ENCODE measurements at regions not wholly inside any gene's neighbourhood (a gene's known extent, or its start where the extent isn't known, plus 50 kb on each side); places are given as distances from the start of the nearest gene placed in this dataset.

- H3K4me2 ChIP-seq (ENCODE audit: control insufficient read depth, insufficient read depth), result no peak overlapping the region
- H3K27ac ChIP-seq (ENCODE audit: control insufficient read depth, insufficient read depth), result no peak overlapping the region
- H3K79me2 ChIP-seq (ENCODE audit: control insufficient read depth, insufficient read depth, low read length), result no peaks in the 10 kb centered on the region
- SMC1A ChIA-PET (ENCODE audit: uncharacterized antibody, unreplicated experiment), result interaction anchor here (0.5 to 0.7 kb wide), 2 partner anchors 125 to 482 kb away, joined by 3 read pairs; no protein-coding TSS in a partner anchor
- no peak for ATAC-seq
- FAIRE-seq, result no peak
- POLR2A ChIA-PET, result interaction anchor here (0.6 to 0.7 kb wide), 2 partner anchors 23 to 313 kb away, joined by 4 read pairs; no protein-coding TSS in a partner anchor
- no peaks in the 10 kb centered on the region for H3K4me1 ChIP-seq (ENCODE audit: control insufficient read depth, insufficient read depth, low read length)
- no peaks in the 10 kb centered on the region for H3K27me3 ChIP-seq (replicated peaks in 1 of 2; ENCODE audit: control insufficient read depth in 2 of 2, insufficient read depth in 2 of 2, low read length in 1 of 2)
- H3K9ac ChIP-seq (ENCODE audit: control insufficient read depth, insufficient read depth, low read length), result no peak overlapping the region
- TF ChIP-seq SMC3 (IDR thresholded peaks at IDR 0.05; ENCODE audit: borderline replicate concordance, low read length), result no peak
- no peak for TF ChIP-seq GABPA (IDR thresholded peaks at IDR 0.05; ENCODE audit: low read depth)
- no peak for TF ChIP-seq STAT1 (conservative IDR thresholded peaks at IDR 0.05)
- TF ChIP-seq IRF5 (IDR thresholded peaks at IDR 0.05; ENCODE audit: borderline replicate concordance), result no peak
- no peak for TF ChIP-seq SMAD5 (IDR thresholded peaks at IDR 0.05; ENCODE audit: low read depth)
- no peak for TF ChIP-seq NRF1 (conservative IDR thresholded peaks at IDR 0.05; ENCODE audit: low read depth, low read length)
- no peak for TF ChIP-seq HCFC1 (IDR thresholded peaks at IDR 0.05; ENCODE audit: low read length)
- TF ChIP-seq HDAC2 (IDR thresholded peaks at IDR 0.05), result no peak
- no peak for TF ChIP-seq NFYA (IDR thresholded peaks at IDR 0.05; ENCODE audit: borderline replicate concordance, low read depth, low read length)
- no peak for TF ChIP-seq SUZ12 (IDR thresholded peaks at IDR 0.05; ENCODE audit: unreplicated experiment)
- TF ChIP-seq ZNF274 (IDR thresholded peaks at IDR 0.05; ENCODE audit: insufficient read depth, insufficient read length), result no peak
- no peak for TF ChIP-seq PAX8 (IDR thresholded peaks at IDR 0.05)
- no peak for TF ChIP-seq STAT3 (IDR thresholded peaks at IDR 0.05; ENCODE audit: low read depth, low read length)
- no peak for TF ChIP-seq RBBP5 (conservative IDR thresholded peaks at IDR 0.05)
- H4K20me1 ChIP-seq (ENCODE audit: control insufficient read depth, insufficient read depth), result no peaks in the 10 kb centered on the region
- CTCF ChIA-PET, result no interaction called here
- H3K9me3 ChIP-seq (replicated peaks; ENCODE audit: control insufficient read depth, insufficient read depth, low read length), result no peaks in the 10 kb centered on the region
- RAD21 ChIA-PET (ENCODE audit: unreplicated experiment), result no interaction called here
- no peak for DNase-seq (ENCODE audit: low read depth, low spot score)
- H3K4me3 ChIP-seq, result no peak overlapping the region
- intact Hi-C loops (cut with micrococcal nuclease; ENCODE audit: unreplicated experiment), result no loop called here
- no TSS peak for BruUV-seq (replicated peaks)
- WGBS (ENCODE audit: insufficient coverage, insufficient replicate concordance, low lambda C conversion rate, missing lambda C conversion rate), result 77% methylated on average over 9 of the region's 9 CpGs
- in situ Hi-C loops (cut with MboI), result no loop called here
- H2AFZ ChIP-seq (ENCODE audit: control insufficient read depth, low read depth, low read length), result no peak overlapping the region
- H3K36me3 ChIP-seq (ENCODE audit: control insufficient read depth in 2 of 2, insufficient read depth in 2 of 2, low read length in 1 of 2), result no peaks in the 10 kb centered on the region
Observed at GRCh38 chr13:109667807-109668291, 118.5 kb downstream of the IRS2 start.

Data from GM12878 (cell line).